ENCODE measurements at regions not wholly inside any gene's neighbourhood (a gene's known extent, or its start where the extent isn't known, plus 50 kb on each side); places are given as distances from the start of the nearest gene placed in this dataset.
"Not testable (repeated sequence)": the region's sequence is repeated elsewhere in the genome, so short reads cannot be mapped to it uniquely, and the experiment has no call there.

GRCh38 chr1:168420177-168420576, 123.6 kb downstream of the XCL2 start:
- DNase-seq = no peak

GRCh38 chr1:168419736-168420135, 124.1 kb downstream of the XCL2 start:
- no peak for DNase-seq

DNA sequence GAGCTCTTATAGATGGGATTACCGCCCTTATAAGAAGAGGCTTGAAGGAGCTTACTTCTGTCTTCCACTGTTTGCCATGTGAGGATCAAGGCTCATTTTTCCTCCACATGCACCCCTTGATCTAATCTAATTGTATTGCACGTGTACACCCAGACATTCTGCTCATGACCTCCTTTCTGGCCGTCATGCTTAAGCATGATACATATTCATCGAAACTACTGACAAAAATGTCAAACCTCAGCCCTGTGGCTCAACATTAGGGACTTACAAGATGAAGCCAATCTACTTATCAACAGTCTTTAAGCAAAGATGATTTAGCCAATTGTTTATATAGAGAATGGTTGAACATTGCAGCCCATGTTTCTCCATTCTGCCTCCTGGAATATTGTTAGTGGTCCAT, 127.6 kb downstream of the XCL2 start:
- no peak for DNase-seq

DNA sequence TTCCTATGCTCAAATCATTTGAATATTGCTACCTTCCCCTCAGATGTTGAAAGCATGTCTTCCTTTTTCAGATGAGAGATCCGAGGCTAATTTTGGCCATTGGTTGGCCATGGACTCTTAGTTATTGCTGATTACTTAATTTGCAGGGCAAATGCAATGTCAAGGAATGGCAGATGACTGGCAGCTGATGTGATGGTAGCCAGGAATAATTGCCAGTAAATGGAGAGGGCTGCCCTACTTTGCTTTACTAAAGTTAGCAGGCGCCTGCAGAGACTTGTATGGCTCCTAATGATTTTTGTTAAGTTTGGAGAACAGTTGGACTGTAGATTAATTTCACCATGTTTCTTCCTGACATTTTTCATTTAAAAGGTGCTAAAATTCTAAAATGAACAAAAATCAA, 128.9 kb downstream of the XCL2 start:
- DNase-seq = no peak

- no peak for DNase-seq
These were observed 129.8 kb downstream of the TBX19 start for GRCh38 chr1:168410464-168410863.

DNA sequence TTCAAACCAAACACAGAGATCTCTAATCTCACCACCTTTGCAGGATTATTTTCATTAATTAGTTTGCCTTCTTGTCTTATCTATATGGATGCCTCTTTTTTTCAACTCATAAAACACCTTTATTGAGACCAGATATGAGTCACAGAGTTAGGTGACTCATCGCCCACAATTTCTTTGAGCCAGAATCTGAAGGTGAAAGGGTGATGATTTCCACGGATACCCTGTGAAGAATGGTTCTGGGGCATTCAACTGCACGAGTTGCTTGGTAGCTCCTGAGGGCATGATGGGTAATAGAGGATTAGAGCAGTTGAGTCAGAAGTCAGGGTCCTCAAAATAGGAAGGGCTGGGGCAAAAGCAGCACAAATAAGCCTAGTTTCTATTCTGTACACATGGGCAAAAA, 128.2 kb downstream of the TBX19 start:
- DNase-seq = no peak

GRCh38 chr1:168408539-168408865, 127.8 kb downstream of the TBX19 start:
- DNase-seq = no peak

DNA sequence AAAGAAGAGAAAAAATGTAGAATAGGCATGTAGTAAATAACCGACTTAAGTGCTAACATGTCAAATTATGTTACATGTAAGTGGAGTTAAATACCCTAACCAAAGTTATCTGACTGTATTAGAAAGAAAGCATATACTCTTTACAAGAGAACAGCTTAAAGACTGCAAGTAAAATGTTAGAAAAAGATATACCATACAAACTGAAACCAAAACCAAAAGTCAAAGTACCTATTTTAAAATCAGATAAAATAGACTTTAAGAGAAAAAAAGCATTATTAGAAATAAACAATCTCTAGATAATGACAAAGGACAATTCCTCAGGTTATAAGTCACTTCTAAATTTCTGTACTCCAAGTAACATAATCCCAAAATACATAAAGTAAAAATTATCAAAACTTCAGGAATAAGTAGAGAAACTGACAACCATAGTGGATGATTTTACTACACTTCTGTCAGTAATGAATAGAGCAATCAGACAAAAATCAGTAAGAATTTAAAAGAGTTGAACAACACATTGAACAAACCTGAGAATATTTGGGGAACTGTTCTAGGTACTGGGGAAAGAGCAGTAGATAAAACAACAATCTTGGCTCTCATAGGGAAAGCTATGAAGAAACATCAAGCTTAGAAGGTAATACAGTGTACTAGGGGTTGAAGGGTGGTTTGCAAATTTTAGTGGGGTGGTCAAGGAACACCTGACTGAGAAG, 127.3 kb downstream of the TBX19 start:
- DNase-seq = no peak

DNA sequence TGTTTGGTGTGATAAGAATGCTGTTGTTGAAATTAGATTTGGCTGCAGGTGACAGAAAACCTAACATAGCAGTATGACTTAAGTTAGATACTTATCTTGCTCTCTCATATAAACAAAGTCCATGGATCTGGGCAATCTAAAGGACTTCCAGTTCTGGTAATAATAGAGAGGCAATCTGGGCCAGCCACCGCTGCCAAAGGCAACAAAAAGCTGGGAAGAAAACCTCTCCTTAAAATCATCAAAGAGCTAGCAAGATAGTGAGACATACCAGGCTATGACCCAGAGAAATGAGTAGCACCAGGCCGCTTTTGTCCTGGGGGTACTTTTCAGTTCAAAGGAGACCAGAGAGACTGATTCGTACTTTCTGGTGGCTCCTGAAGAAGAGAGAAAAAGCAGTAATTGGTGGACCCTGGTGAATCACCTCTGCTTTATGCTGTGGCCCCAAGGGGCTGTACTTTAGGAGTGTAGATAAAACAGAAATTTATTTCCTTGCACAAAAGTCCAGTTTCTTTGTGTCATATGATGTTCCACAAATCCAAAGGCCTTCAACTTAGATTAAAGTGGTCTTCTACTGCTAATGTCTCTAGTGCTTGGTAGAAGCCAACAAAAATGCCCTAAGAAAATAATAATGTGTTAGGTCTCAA, 125.4 kb downstream of the TBX19 start:
- no peak for DNase-seq

GRCh38 chr1:168403140-168403539, 122.5 kb downstream of the TBX19 start:
- no peak for DNase-seq

GRCh38 chr1:168402466-168402865, 121.8 kb downstream of the TBX19 start:
- not testable (repeated sequence) for DNase-seq

DNA sequence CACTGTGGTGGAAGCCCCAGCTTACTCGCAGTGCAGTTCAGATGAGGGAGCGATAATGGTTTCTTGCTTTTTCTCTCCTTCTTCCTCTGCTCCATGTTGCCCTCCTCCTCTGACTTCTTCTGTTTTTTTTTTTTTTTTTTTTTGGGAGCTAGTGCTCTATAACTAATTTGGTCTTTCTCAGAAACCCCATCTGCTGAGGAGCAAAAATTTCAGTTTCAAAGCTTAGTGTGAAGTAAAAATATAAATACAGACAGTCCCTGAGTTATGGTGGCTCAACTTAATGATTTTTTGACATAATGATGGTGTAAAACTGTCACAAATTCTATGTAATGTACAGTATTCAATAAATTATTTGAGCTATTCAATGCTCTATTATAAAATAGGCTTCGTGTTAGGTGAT, 120.7 kb downstream of the TBX19 start:
- DNase-seq = no peak

- no peak for DNase-seq
These were observed 119.5 kb downstream of the TBX19 start for GRCh38 chr1:168400139-168400538.

DNA sequence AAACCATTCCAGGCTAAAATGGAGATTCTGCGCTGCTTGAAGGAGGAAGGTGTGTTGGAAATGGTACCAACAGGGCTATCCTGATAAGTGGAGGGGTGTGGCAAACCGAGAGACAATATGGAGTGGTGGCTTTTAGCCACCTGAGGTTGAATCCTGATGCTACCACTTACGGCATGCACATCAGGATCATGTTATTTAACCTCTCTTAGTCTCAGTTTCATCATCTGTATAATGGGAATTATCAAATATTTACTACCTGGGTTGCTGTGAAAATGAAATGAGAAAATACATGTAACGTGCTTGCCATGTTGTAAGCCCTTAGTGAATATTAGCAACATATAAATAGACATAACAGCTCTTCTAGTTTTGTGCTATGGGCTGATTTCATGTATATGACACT, 117.1 kb downstream of the TBX19 start:
- DNase-seq = no peak

DNA sequence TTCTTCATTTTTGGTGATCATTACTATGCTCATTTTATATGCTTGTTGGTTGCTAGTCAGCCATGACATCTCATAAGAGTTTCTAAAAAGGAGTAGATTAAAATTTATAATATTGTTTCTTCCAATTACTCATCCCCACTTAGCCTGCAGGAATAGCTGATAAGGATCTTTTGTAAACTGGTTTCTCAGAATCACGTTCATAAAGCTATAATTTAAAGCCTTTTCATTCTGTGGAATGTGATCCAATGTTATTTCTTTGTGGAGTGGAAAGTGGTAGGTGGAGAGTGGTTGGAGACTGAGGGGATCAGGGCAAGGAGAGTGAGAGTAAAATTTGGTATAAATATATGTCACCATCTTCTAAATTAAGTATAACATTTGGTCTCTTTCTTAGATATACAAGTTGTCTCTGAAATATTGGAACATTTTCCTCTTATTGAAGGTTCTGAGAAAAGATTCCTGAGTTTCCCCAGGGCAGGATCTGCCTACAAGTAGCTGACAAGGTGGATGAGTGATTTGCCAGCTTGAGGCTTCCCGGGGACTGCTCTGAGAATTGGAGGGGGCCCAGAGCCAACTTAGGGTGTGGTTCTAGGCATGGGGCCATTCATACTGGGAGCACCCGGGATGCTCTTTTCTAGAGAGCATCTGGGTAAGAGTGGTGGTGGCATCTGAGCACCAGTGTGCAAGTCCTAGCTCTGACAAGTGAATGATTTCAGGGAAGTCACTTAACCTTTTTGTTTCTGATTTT, 116.4 kb downstream of the TBX19 start:
- DNase-seq = no peak

GRCh38 chr1:168396508-168396907, 115.8 kb downstream of the TBX19 start:
- DNase-seq = no peak

DNA sequence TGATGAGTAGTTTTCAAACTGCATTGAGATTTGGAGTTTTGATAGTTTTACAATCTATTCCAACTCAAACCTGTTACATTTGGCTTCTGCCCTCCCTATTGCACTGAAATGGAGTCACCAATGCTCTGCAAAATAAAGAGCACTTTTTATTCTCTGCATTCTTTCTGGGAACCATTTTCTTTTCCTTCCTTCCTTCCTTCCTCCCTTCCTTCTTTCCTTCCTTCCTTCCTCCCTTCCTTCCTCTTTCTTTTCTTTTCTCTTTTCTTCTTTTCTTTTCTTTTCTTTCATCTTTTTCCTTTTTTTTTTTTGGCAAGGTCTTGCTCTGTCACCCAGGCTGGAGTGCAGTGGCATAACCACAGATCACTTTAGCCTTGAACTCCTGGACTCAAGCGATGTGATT, 114.2 kb downstream of the TBX19 start:
- DNase-seq = no peak

GRCh38 chr1:168392958-168393549, 112.4 kb downstream of the TBX19 start:
- no peak for DNase-seq

GRCh38 chr1:168391851-168392681, 111.4 kb downstream of the TBX19 start:
- DNase-seq = no peak

DNA sequence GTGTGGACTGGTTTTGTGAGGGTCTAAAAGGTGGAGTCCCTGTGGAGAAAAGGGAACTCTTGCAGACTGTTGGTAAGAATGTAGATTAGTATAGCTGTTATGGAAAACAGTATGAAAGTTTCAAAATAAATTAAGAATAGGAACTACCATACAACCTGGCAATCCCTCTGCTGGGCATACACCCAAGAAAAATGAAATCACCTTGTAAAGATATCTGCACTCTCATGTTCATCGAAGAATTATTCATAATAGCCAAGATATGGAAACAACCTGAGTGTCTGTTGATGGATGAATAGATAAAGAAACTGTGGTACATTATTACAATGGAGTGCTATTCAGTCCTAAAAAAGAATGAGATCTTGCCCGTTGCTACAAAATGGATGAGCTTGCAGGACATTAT, 109.6 kb downstream of the TBX19 start:
- DNase-seq = no peak

- no peak for DNase-seq
These were observed 107.4 kb downstream of the TBX19 start for GRCh38 chr1:168387781-168388760.
